Kidney (tissue), 13 donors: ENCODE measurements at regions not wholly inside any gene's neighbourhood (a gene's known extent, or its start where the extent isn't known, plus 50 kb on each side); places are given as distances from the start of the nearest gene placed in this dataset.

Source experiments
- DNase-seq, 5 donors: peaks; one replicate each; pipeline ENCODE4 v3.0.0-alpha.2; 2013 to 2020
- FAIRE-seq: peaks from 2 replicates; lab custom pipeline; 2012; peaks lifted over from hg19 to GRCh38; lab: Jason Lieb, UNC
- H3K27ac ChIP-seq, 2 donors: one replicate each; pipeline ENCODE4 v1.7.0; 2013; ENCODE audit warnings: low read depth in 2 of 2, low read length in 2 of 2, inconsistent platforms in 1 of 2
- H3K27me3 ChIP-seq: one replicate; pipeline ENCODE4 v1.7.1; 2013; ENCODE audit warnings: low read length, inconsistent platforms; ENCODE audit not compliant: control insufficient read depth, insufficient read depth
- H3K36me3 ChIP-seq, 3 donors: one replicate each; pipeline versions ENCODE4 v1.7.0 to v1.7.1; 2013; ENCODE audit warnings: low read length in 3 of 3, control low read depth in 1 of 3, inconsistent platforms in 1 of 3; ENCODE audit not compliant: insufficient read depth in 3 of 3, control insufficient read depth in 2 of 3
- H3K4me1 ChIP-seq, 3 donors: one replicate each; pipeline versions ENCODE4 v1.7.0 to v1.7.1; 2013; ENCODE audit warnings: low read length in 3 of 3, inconsistent platforms in 1 of 3, low read depth in 1 of 3; ENCODE audit not compliant: control insufficient read depth in 2 of 3, insufficient read depth in 2 of 3
- H3K4me3 ChIP-seq, 3 donors: one replicate each; pipeline versions ENCODE4 v1.7.0 to v1.8.1; 2013; ENCODE audit warnings: low read length in 3 of 3, control low read depth in 1 of 3, inconsistent platforms in 1 of 3
- H3K9ac ChIP-seq, 3 donors: one replicate each; pipeline versions ENCODE4 v1.7.0 to v1.7.1; 2013; ENCODE audit warnings: low read length in 3 of 3, control low read depth in 1 of 3, inconsistent platforms in 1 of 3
- H3K9me3 ChIP-seq, 3 donors: one replicate each; pipeline versions ENCODE4 v1.7.0 to v1.7.1; 2013; ENCODE audit warnings: low read length in 3 of 3, control low read depth in 1 of 3, inconsistent platforms in 1 of 3; ENCODE audit not compliant: control insufficient read depth in 2 of 3, insufficient read depth in 1 of 3
- intact Hi-C: fragments of 100-400 bp; cut with DNase I; formaldehyde crosslinking; loops from one replicate; pipeline ENCODE4 v1.11.1; 2022
- TF ChIP-seq, protein P1 (sequence below): IDR thresholded peaks from 3 replicates; pipeline ENCODE4 v1.5.1; 2012; ENCODE audit warnings: mild to moderate bottlenecking, moderate library complexity, borderline replicate concordance; ENCODE audit not compliant: insufficient read depth; ENCODE audit errors: extremely low read depth
- donor health status: control.
- donor health status: control.
- donor health status: control.
- donor health status: control.
- donor health status: control.
- donor health status: DM: yes; HTN: yes; CAD: no.
- donor health status: Normal renal cell carcinoma (clear cell type).

DNA sequence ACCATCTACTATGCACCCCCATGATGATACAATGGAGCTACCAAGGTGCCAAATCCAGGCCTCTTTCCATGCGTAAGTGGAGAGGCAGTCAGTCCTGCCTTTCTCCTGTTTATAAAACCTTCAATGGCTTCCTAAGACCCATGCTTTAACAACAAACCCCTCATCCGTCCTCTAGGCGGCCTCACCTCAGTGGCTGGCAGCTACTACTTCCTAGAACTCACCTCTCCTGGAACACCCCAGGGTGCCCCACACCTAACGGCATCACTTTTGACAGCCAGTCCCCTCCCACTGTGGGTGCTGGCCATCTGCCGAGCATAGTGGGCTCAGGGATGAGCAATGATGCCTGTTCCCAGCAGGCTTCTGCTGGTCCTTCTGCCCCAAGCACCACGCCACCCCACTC, 80.0 kb upstream of the TAB2 start:
- Histone ChIP-seq H3K27ac (no peak overlapping the region), H3K9ac (no peak overlapping the region), H3K27me3 (no peaks in the 10 kb centered on the region), H3K36me3 (no peaks in the 10 kb centered on the region), H3K9me3 (peaks cover 0 to 5% (median 0%) of the 10 kb centered on the region in 3 donors), H3K4me3 (no peak overlapping the region), H3K4me1 (no peaks in the 10 kb centered on the region)
- TF ChIP-seq, protein P1, sequence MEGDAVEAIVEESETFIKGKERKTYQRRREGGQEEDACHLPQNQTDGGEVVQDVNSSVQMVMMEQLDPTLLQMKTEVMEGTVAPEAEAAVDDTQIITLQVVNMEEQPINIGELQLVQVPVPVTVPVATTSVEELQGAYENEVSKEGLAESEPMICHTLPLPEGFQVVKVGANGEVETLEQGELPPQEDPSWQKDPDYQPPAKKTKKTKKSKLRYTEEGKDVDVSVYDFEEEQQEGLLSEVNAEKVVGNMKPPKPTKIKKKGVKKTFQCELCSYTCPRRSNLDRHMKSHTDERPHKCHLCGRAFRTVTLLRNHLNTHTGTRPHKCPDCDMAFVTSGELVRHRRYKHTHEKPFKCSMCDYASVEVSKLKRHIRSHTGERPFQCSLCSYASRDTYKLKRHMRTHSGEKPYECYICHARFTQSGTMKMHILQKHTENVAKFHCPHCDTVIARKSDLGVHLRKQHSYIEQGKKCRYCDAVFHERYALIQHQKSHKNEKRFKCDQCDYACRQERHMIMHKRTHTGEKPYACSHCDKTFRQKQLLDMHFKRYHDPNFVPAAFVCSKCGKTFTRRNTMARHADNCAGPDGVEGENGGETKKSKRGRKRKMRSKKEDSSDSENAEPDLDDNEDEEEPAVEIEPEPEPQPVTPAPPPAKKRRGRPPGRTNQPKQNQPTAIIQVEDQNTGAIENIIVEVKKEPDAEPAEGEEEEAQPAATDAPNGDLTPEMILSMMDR, result no peak
- intact Hi-C loops, result no loop called here
- FAIRE-seq, result no peak
- no peak for DNase-seq

DNA sequence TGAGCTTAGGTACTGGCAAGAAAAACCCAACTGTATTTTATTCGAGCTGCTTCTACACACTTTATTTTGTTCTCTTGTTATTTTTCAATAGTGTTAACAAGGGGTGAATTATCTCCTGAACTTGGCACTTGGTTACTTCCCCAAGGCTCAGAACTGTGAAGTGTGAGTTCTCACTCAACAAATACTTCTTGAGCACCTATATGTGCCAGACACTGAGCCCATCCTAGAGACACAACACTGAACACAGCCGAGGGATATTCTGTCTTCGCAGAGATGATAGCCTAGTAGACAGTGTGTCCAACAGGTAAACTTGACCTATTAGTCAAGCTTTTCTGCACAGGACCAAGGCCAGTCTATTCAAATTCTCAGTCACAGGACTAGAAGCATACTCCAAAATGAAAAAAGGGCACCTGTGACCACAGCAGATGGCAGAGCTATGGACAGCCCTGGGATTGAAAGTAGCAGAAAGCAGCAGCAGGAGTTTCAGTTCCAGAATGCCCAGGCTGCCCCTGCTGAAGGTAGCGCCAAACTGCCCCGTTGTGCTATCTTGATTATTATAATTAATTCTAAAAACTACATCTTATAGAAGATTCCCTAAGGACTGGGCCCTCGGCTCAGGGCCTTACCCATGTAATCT, 77.8 kb upstream of the TAB2 start:
- no peak for FAIRE-seq
- Histone ChIP-seq H3K36me3 (no peaks in the 10 kb centered on the region), H3K9me3 (peaks cover 0 to 5% (median 0%) of the 10 kb centered on the region in 3 donors), H3K4me3 (no peak overlapping the region), H3K27ac (no peak overlapping the region), H3K4me1 (no peaks in the 10 kb centered on the region), H3K27me3 (no peaks in the 10 kb centered on the region), H3K9ac (no peak overlapping the region)
- intact Hi-C loops, result no loop called here
- TF ChIP-seq, protein P1, result no peak
- DNase-seq, result no peak

DNA sequence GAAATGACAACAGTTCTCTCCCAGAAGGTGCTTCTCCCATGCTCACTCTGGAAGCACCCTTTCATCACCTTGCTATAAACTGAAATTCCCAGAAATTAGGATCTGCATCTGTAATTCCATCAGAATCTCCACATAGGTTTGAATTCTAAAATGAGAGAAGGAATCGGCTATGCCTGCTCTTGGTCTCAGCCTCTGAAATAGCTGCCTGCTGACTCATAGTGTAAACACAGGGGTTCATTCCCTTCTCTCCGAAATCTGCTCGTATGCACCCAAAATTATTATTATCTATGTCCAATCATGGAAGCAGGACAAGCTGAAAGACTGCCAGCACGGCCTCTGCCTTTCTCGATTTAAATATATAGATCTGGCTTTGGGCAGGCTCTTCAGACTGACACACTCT, 74.6 kb upstream of the TAB2 start:
- Histone ChIP-seq H3K4me3 (no peak overlapping the region), H3K9me3 (peaks cover 0 to 5% (median 0%) of the 10 kb centered on the region in 3 donors), H3K4me1 (no peaks in the 10 kb centered on the region), H3K36me3 (no peaks in the 10 kb centered on the region), H3K27me3 (no peaks in the 10 kb centered on the region), H3K27ac (no peak overlapping the region), H3K9ac (no peak overlapping the region)
- DNase-seq, result no peak
- FAIRE-seq, result no peak
- intact Hi-C loops, result no loop called here
- TF ChIP-seq, protein P1, result no peak

DNA sequence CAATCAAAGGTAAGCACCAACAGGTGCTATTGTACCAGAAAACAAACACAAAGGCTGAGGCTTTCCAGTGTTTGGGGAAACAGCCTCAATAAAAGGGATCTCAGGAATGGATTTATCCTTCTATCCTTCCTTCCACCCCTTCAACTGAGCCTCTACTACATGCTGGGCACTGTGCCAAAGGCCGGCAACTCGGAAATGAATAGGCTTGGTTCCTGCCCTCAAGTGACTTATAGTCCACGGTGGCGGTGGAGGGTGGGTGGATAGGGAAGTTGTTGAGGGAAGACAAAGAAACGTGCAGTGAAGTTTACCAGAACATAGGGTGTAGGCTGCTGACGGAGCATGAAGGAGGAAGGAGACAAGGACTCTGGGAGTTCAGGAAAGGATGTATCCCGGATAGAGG, 73.4 kb upstream of the TAB2 start:
- intact Hi-C loops, result no loop called here
- H3K4me1 ChIP-seq, result no peaks in the 10 kb centered on the region
- DNase-seq (no peak), FAIRE-seq (no peak)
- no peak overlapping the region for H3K9ac ChIP-seq
- no peaks in the 10 kb centered on the region for H3K36me3 ChIP-seq
- peaks cover 0 to 3% (median 0%) of the 10 kb centered on the region in 3 donors for H3K9me3 ChIP-seq
- no peaks in the 10 kb centered on the region for H3K27me3 ChIP-seq
- no peak overlapping the region for H3K27ac ChIP-seq
- no peak overlapping the region for H3K4me3 ChIP-seq
- TF ChIP-seq, protein P1, result no peak
